Activated T-cell treated with anti-CD3 and anti-CD28 coated beads, Interleukin-2, amount 50 U/mL, for 48 hours (primary cell): ENCODE measurements at regions not wholly inside any gene's neighbourhood (a gene's known extent, or its start where the extent isn't known, plus 50 kb on each side); places are given as distances from the start of the nearest gene placed in this dataset.

Experiments
- DNase-seq, 2 experiments: peaks; one replicate each; pipeline ENCODE4 v3.0.0-alpha.2; 2020

- no peak for DNase-seq
These were observed 182.5 kb downstream of the POU4F1 start for GRCh38 chr13:78420814-78421213.

GRCh38 chr13:78413887-78414553 is 189.3 kb downstream of the POU4F1 start:
- DNase-seq: no peak

GRCh38 chr13:78410847-78411246 is 192.5 kb downstream of the POU4F1 start:
- DNase-seq: no peak

- DNase-seq: no peak
These were observed 193.2 kb downstream of the POU4F1 start for GRCh38 chr13:78410164-78410563.

- DNase-seq: no peak
These were observed 194.2 kb downstream of the POU4F1 start for GRCh38 chr13:78409172-78409571.

- no peak for DNase-seq
These were observed 198.4 kb downstream of the POU4F1 start for GRCh38 chr13:78404846-78405360.

- DNase-seq: no peak
These were observed 200.5 kb downstream of the POU4F1 start for GRCh38 chr13:78402708-78403400.

GRCh38 chr13:78401873-78402707 is 201.3 kb downstream of the POU4F1 start:
- no peak for DNase-seq

- DNase-seq: no peak
These were observed 204.5 kb downstream of the POU4F1 start for GRCh38 chr13:78398743-78399410.

- no peak for DNase-seq
These were observed 209.8 kb downstream of the POU4F1 start for GRCh38 chr13:78393286-78394142.

- no peak for DNase-seq
These were observed 219.5 kb downstream of the POU4F1 start for GRCh38 chr13:78383899-78384298.

GRCh38 chr13:78383071-78383484 is 220.3 kb downstream of the POU4F1 start:
- no peak for DNase-seq

GRCh38 chr13:78382491-78382890 is 220.9 kb downstream of the POU4F1 start:
- no peak for DNase-seq

- DNase-seq: no peak
These were observed 226.5 kb downstream of the POU4F1 start for GRCh38 chr13:78376822-78377221.

- no peak for DNase-seq
These were observed 227.3 kb downstream of the POU4F1 start for GRCh38 chr13:78376033-78376432.

- no peak for DNase-seq
These were observed 230.8 kb downstream of the POU4F1 start for GRCh38 chr13:78372581-78372980.

- no peak for DNase-seq
These were observed 233.1 kb downstream of the POU4F1 start for GRCh38 chr13:78370231-78370630.

- no peak for DNase-seq
These were observed 238.6 kb downstream of the POU4F1 start for GRCh38 chr13:78364711-78365110.

GRCh38 chr13:78341032-78341431 is 262.3 kb downstream of the POU4F1 start:
- DNase-seq: no peak

GRCh38 chr13:78339927-78340326 is 263.4 kb downstream of the POU4F1 start:
- DNase-seq: no peak

GRCh38 chr13:78334059-78334458 is 269.3 kb downstream of the POU4F1 start:
- DNase-seq: no peak

GRCh38 chr13:78326633-78327032 is 276.7 kb downstream of the POU4F1 start:
- no peak for DNase-seq
